Pancreas (tissue), 10 donors: ENCODE measurements at regions not wholly inside any gene's neighbourhood (a gene's known extent, or its start where the extent isn't known, plus 50 kb on each side); places are given as distances from the start of the nearest gene placed in this dataset.

Experiments used
- ATAC-seq, 4 donors: fragments of 200-7000 bp; cut with Tn5 transposase; one replicate each; pipeline versions ENCODE4 v1.8.0 to v1.9.1; 2020; ENCODE audit warnings: mild to moderate bottlenecking in 4 of 4, moderate library complexity in 4 of 4
- DNase-seq, 6 donors: peaks; one replicate each; pipeline ENCODE4 v3.0.0-alpha.2; 2020
- FAIRE-seq: peaks from 2 replicates; lab custom pipeline; 2012; peaks lifted over from hg19 to GRCh38; lab: Jason Lieb, UNC
- H3K27ac ChIP-seq, 4 donors: fragments of 200-600 bp; sonication (generic); 1 replicate in 3 of 4; 2 replicates in 1 of 4; pipeline versions ENCODE4 v1.5.0 to v1.8.0; 2020
- H3K27me3 ChIP-seq, 4 donors: fragments of 200-600 bp; one replicate each; pipeline ENCODE4 v1.8.0; 2021
- H3K36me3 ChIP-seq, 3 donors: fragments of 200-600 bp; sonication (generic) in 1 of 3; one replicate each; pipeline versions ENCODE4 v1.5.0 to v1.8.0; 2020 to 2021
- H3K4me1 ChIP-seq, 3 donors: fragments of 200-600 bp; one replicate each; pipeline ENCODE4 v1.8.0; 2021
- H3K4me3 ChIP-seq, 4 donors: fragments of 200-600 bp; sonication (generic) in 2 of 4; one replicate each; pipeline versions ENCODE4 v1.5.0 to v1.8.0; 2020 to 2021
- H3K9me3 ChIP-seq, 4 donors: fragments of 200-600 bp; one replicate each; pipeline ENCODE4 v1.8.0; 2021
- WGBS, 2 donors: extraction: QIAGEN DNeasy Blood & Tissue Kit; methylation state at CpG; one replicate each; pipeline ENCODE4 v1.1.7; 2013; 5-methylcytosine and 5-hydroxymethylcytosine counted together
- intact Hi-C, 3 donors: fragments of 100-400 bp; cut with DNase I; formaldehyde crosslinking; loops; one replicate each; pipeline versions ENCODE4 v1.11.1 to v1.14.2; 2022
- TF ChIP-seq, protein P1 (sequence below), 4 donors: fragments of 200-600 bp; sonication (generic) in 3 of 4; IDR thresholded peaks; one replicate each; pipeline versions ENCODE4 v1.5.0 to v1.8.0; 2021; ENCODE audit warnings: antibody characterized with exemption in 4 of 4
- donor health status: healthy with polysubstance abuse.
- donor health status: DM: no; HTN: no; CAD: no; lungs with moderate emphysema.
- donor health status: DM: no; HTN: no; CAD: no.
- donor health status: control.
- donor health status: control.
- donor health status: Bipolar disorder and iron deficiency.
- donor health status: DM: yes; HTN: yes; CAD: no.
- donor health status: DM: no; HTN: no; CAD: no.
- donor health status: DM: no; HTN: no; CAD: no.
- donor health status: DM: yes; HTN: yes; CAD: no.

DNA sequence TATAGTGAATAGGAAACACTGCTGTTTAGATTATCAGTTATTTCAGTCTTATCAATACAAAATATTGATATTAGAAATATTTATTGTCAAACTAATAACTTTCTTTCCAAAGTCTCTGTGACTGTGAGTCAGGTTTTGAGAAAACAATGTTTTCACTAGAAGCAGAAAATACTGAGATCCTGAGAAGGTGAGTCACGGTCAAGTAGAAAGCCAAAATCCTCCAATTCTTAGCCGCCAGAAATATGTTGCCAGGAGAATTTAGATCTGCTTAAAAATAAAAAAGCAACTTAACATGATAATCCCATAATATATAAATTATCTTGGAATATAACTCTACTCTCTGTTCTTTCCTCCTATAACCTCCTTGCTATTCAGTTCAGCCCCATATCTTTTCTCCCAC is 181.9 kb upstream of the NRXN1 start:
- 90 to 94% methylated on average over 2 of the region's 2 CpGs for WGBS, 2 donors

DNA sequence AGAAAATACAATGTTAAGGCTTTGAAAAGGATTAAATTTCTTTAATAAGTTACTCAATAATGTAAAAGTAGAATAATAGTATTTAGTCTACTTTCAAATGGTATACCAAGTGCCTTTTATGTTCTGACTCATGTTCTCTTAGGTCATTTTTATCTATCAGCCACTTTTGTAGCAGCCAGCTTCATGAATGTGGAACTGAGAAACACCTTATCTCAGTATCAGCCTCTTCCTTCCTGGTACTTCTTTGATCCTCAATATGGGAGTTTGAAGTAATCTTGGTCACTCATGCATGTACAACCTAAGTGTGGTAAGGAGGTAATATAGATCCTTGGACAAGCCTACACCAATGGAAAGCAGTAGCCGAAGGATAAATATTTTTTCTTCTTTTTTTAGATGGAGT is 180.4 kb upstream of the NRXN1 start:
- FAIRE-seq = no peak
- Histone ChIP-seq H3K36me3 (no peaks in the 10 kb centered on the region), H3K4me3 (no peak overlapping the region), H3K9me3 (no peaks in the 10 kb centered on the region), H3K27me3 (no peaks in the 10 kb centered on the region), H3K27ac (no peak overlapping the region), H3K4me1 (no peaks in the 10 kb centered on the region)
- 88 to 91% methylated on average over 1 of the region's 1 CpG for WGBS, 2 donors
- TF ChIP-seq, protein P1, sequence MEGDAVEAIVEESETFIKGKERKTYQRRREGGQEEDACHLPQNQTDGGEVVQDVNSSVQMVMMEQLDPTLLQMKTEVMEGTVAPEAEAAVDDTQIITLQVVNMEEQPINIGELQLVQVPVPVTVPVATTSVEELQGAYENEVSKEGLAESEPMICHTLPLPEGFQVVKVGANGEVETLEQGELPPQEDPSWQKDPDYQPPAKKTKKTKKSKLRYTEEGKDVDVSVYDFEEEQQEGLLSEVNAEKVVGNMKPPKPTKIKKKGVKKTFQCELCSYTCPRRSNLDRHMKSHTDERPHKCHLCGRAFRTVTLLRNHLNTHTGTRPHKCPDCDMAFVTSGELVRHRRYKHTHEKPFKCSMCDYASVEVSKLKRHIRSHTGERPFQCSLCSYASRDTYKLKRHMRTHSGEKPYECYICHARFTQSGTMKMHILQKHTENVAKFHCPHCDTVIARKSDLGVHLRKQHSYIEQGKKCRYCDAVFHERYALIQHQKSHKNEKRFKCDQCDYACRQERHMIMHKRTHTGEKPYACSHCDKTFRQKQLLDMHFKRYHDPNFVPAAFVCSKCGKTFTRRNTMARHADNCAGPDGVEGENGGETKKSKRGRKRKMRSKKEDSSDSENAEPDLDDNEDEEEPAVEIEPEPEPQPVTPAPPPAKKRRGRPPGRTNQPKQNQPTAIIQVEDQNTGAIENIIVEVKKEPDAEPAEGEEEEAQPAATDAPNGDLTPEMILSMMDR (IDR thresholded peaks at IDR 0.05) = no peak
- ATAC-seq = no peak
- DNase-seq = no peak
- intact Hi-C loops = no loop called here

More for the DNA sequence above, 181.9 kb upstream of the NRXN1 start:
- no peak for FAIRE-seq
- no peaks in the 10 kb centered on the region for H3K9me3 ChIP-seq
- no peaks in the 10 kb centered on the region for H3K4me1 ChIP-seq
- no peaks in the 10 kb centered on the region for H3K36me3 ChIP-seq
- intact Hi-C loops = no loop called here
- TF ChIP-seq, protein P1 (IDR thresholded peaks at IDR 0.05) = no peak
- no peak for DNase-seq
- no peaks in the 10 kb centered on the region for H3K27me3 ChIP-seq
- H3K27ac ChIP-seq = no peak overlapping the region
- no peak for ATAC-seq
- no peak overlapping the region for H3K4me3 ChIP-seq

DNA sequence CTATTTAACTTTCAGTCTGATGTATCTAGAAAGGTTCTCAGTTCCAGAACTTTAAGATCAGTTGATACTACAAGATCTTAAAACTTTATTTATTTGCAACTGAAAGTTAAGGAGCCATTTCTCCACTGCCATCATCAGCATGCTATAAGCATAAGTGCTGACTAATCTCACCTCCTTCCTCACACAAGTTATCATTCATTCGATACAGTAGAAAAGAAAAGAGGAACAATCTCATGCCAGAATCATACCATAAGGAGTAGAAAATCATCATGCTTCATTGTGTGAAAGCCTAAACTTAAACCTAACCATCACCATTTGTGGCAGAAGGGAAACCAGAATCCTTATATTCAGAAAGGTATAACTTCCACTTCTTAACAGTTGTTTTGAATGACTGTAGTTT is 176.6 kb upstream of the NRXN1 start:
- ATAC-seq = no peak
- H3K4me3 ChIP-seq = no peak overlapping the region
- H3K9me3 ChIP-seq = no peaks in the 10 kb centered on the region
- H3K4me1 ChIP-seq = no peaks in the 10 kb centered on the region
- no peak for DNase-seq
- intact Hi-C loops = no loop called here
- no peak for FAIRE-seq
- no peaks in the 10 kb centered on the region for H3K27me3 ChIP-seq
- H3K27ac ChIP-seq = no peak overlapping the region
- TF ChIP-seq, protein P1 (IDR thresholded peaks at IDR 0.05) = no peak
- 33% methylated on average over 1 of the region's 1 CpG for WGBS, 2 donors
- no peaks in the 10 kb centered on the region for H3K36me3 ChIP-seq

DNA sequence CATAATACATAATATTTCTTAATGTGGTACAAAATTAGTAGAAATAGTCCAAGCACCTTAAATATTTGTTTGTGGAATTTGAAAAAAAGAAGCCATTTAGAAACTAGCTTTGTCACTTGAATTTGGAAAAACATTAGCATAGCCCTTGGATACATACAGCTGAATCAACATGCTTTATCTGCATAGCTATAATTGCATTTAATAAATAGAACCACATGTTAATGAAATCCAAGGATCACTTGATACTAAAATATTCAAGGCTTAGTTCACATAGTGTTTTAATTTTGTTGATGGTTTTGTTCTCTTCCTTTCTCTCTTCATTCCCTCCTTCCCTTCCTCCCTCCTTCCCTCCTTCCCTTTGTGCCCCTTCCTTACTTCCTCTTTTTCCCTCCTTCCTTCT is 169.4 kb upstream of the NRXN1 start:
- DNase-seq (no peak), ATAC-seq (no peak), FAIRE-seq (no peak)
- TF ChIP-seq, protein P1 (IDR thresholded peaks at IDR 0.05) = no peak
- no peaks in the 10 kb centered on the region for H3K36me3 ChIP-seq
- no peak overlapping the region for H3K27ac ChIP-seq
- no peaks in the 10 kb centered on the region for H3K4me1 ChIP-seq
- H3K4me3 ChIP-seq = no peak overlapping the region
- H3K9me3 ChIP-seq = no peaks in the 10 kb centered on the region
- intact Hi-C loops = no loop called here
- H3K27me3 ChIP-seq = no peaks in the 10 kb centered on the region

DNA sequence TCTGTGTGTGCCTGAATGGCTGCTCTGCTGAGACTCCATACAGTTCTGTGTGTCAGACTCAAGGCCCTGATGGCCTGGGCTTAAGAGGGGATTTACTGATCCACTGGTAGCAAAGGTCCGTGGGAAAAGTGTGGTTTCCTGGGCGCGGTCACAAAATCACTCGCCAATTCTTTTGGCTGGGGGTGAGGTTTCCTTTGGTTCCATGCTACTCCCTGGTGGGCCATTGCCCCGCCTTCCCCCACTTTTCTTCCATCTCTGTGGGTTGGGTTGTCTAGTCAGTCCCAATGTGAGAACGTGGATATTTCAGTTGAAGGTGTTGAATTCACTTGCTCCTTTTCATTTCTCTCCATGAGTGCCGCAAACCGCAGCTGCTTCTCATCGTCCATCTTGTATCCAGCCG is 162.7 kb upstream of the NRXN1 start:
- DNase-seq = no peak
- no peaks in the 10 kb centered on the region for H3K4me1 ChIP-seq
- H3K4me3 ChIP-seq = no peak overlapping the region
- 82 to 91% methylated on average over 10 of the region's 10 CpGs for WGBS, 2 donors
- ATAC-seq = no peak
- no peaks in the 10 kb centered on the region for H3K9me3 ChIP-seq
- TF ChIP-seq, protein P1 (IDR thresholded peaks at IDR 0.05) = no peak
- intact Hi-C loops = no loop called here
- H3K27ac ChIP-seq = no peak overlapping the region
- H3K27me3 ChIP-seq = no peaks in the 10 kb centered on the region
- H3K36me3 ChIP-seq = no peaks in the 10 kb centered on the region
- no peak for FAIRE-seq
